CD14-positive monocyte (primary cell): ENCODE measurements at regions not wholly inside any gene's neighbourhood (a gene's known extent, or its start where the extent isn't known, plus 50 kb on each side); places are given as distances from the start of the nearest gene placed in this dataset.
A peak's percentile ranks its signal among the peaks of the same experiment; 100 is the strongest.

ENCODE experiments used
- DNase-seq, 3 donors: peaks; one replicate each; pipeline ENCODE4 v3.0.0-alpha.2; 2011 to 2022
- H2AFZ ChIP-seq: 2 replicates; pipeline ENCODE4 v1.6.0; 2012; ENCODE audit warnings: mild to moderate bottlenecking, low read depth, low read length, inconsistent platforms; ENCODE audit not compliant: insufficient read depth, poor library complexity, severe bottlenecking
- H3K27ac ChIP-seq, 2 donors: 1 replicate in 1 of 2; 2 replicates in 1 of 2; pipeline ENCODE4 v1.5.1; 2012 to 2013; ENCODE audit warnings: low read length in 2 of 2, control low read depth in 1 of 2, inconsistent platforms in 1 of 2, low read depth in 1 of 2, mild to moderate bottlenecking in 1 of 2
- H3K27me3 ChIP-seq, 2 donors: one replicate each; pipeline versions ENCODE4 v1.6.0 to v1.6.1; 2011 to 2013; ENCODE audit warnings: low read length in 2 of 2; ENCODE audit not compliant: control insufficient read depth in 2 of 2, insufficient read depth in 2 of 2
- H3K36me3 ChIP-seq, 2 donors: replicated peaks in 1 of 2; 1 replicate in 1 of 2; 2 replicates in 1 of 2; pipeline versions ENCODE4 v1.5.1 to v1.6.1; 2012 to 2013; ENCODE audit warnings: low read length in 2 of 2, control low read depth in 1 of 2, inconsistent platforms in 1 of 2, mild to moderate bottlenecking in 1 of 2; ENCODE audit not compliant: insufficient read depth in 2 of 2, control insufficient read depth in 1 of 2
- H3K4me1 ChIP-seq, 2 donors: 1 replicate in 1 of 2; 2 replicates in 1 of 2; pipeline versions ENCODE4 v1.5.1 to v1.6.1; 2012 to 2013; ENCODE audit warnings: low read length in 2 of 2, control low read depth in 1 of 2, inconsistent platforms in 1 of 2, mild to moderate bottlenecking in 1 of 2, moderate library complexity in 1 of 2; ENCODE audit not compliant: insufficient read depth in 2 of 2, control insufficient read depth in 1 of 2
- H3K4me2 ChIP-seq: replicated peaks from 2 replicates; pipeline ENCODE3; 2012; ENCODE audit warnings: low read length, moderate library complexity, mild to moderate bottlenecking; ENCODE audit not compliant: poor library complexity, severe bottlenecking; ENCODE audit errors: extremely low read depth
- H3K4me3 ChIP-seq, 3 experiments: fragments of 200-600 bp in 1 of 3; sonication (generic) in 1 of 3; replicated peaks in 1 of 3; 1 replicate in 2 of 3; 2 replicates in 1 of 3; pipeline ENCODE4 v1.5.1; 2011 to 2013; ENCODE audit warnings: low read length in 3 of 3, mild to moderate bottlenecking in 3 of 3, control low read depth in 2 of 3, low read depth in 2 of 3, inconsistent platforms in 1 of 3, moderate library complexity in 1 of 3
- H3K79me2 ChIP-seq: 2 replicates; pipeline ENCODE4 v1.6.0; 2012; ENCODE audit warnings: mild to moderate bottlenecking, control low read depth, inconsistent platforms, low read length, moderate library complexity; ENCODE audit not compliant: insufficient read depth
- H3K9ac ChIP-seq: 2 replicates; pipeline ENCODE4 v1.6.0; 2017; ENCODE audit warnings: low read length, mild to moderate bottlenecking; ENCODE audit not compliant: insufficient read depth, poor library complexity, severe bottlenecking
- H3K9me3 ChIP-seq, 2 donors: replicated peaks in 1 of 2; 1 replicate in 1 of 2; 2 replicates in 1 of 2; pipeline versions ENCODE4 v1.5.1 to v1.6.1; 2012 to 2013; ENCODE audit warnings: low read length in 2 of 2, control low read depth in 1 of 2; ENCODE audit not compliant: control insufficient read depth in 1 of 2, insufficient read depth in 1 of 2
- H4K20me1 ChIP-seq: 2 replicates; pipeline ENCODE4 v1.6.0; 2012; ENCODE audit warnings: mild to moderate bottlenecking, low read length, control low read depth, moderate library complexity; ENCODE audit not compliant: insufficient read depth
- H3K27ac Mint-ChIP-seq, 7 donors: one replicate each; pipeline ENCODE4 v1.8.0; 2020; ENCODE audit warnings: mild to moderate bottlenecking in 7 of 7, mixed read lengths in 7 of 7, moderate library complexity in 6 of 7, inconsistent platforms in 2 of 7
- H3K27me3 Mint-ChIP-seq, 3 donors: one replicate each; pipeline ENCODE4 v1.8.0; 2021 to 2022; ENCODE audit warnings: low read depth in 3 of 3, mild to moderate bottlenecking in 3 of 3, mixed read lengths in 3 of 3, moderate library complexity in 3 of 3, inconsistent platforms in 1 of 3
- H3K36me3 Mint-ChIP-seq, 2 donors: one replicate each; pipeline ENCODE4 v1.8.0; 2020; ENCODE audit warnings: mixed read lengths in 2 of 2, inconsistent platforms in 1 of 2, mild to moderate bottlenecking in 1 of 2
- H3K4me1 Mint-ChIP-seq: one replicate; pipeline ENCODE4 v1.8.0; 2020; ENCODE audit warnings: mild to moderate bottlenecking, mixed read lengths
- H3K4me3 Mint-ChIP-seq, 2 donors: one replicate each; pipeline ENCODE4 v1.8.0; 2020; ENCODE audit warnings: mild to moderate bottlenecking in 2 of 2, mixed read lengths in 2 of 2, moderate library complexity in 1 of 2
- H3K9me3 Mint-ChIP-seq, 7 donors: one replicate each; pipeline ENCODE4 v1.8.0; 2020 to 2022; ENCODE audit warnings: mixed read lengths in 7 of 7, mild to moderate bottlenecking in 6 of 7, moderate library complexity in 6 of 7, inconsistent platforms in 2 of 7
- WGBS: methylation state at CpG from one replicate; pipeline ENCODE4 v1.1.5; 2013; ENCODE audit warnings: missing lambda C conversion rate; ENCODE audit not compliant: insufficient coverage; 5-methylcytosine and 5-hydroxymethylcytosine counted together
- intact Hi-C, 2 donors: fragments of 100-400 bp; cut with micrococcal nuclease; formaldehyde crosslinking; loops; one replicate each; pipeline versions ENCODE4 v1.15.0 to v1.15.1; 2023
- TF ChIP-seq, protein P1 (sequence below): fragments of 200-600 bp; IDR thresholded peaks from one replicate; pipeline ENCODE4 v1.8.0; 2022; ENCODE audit warnings: antibody characterized with exemption, mild to moderate bottlenecking

DNA sequence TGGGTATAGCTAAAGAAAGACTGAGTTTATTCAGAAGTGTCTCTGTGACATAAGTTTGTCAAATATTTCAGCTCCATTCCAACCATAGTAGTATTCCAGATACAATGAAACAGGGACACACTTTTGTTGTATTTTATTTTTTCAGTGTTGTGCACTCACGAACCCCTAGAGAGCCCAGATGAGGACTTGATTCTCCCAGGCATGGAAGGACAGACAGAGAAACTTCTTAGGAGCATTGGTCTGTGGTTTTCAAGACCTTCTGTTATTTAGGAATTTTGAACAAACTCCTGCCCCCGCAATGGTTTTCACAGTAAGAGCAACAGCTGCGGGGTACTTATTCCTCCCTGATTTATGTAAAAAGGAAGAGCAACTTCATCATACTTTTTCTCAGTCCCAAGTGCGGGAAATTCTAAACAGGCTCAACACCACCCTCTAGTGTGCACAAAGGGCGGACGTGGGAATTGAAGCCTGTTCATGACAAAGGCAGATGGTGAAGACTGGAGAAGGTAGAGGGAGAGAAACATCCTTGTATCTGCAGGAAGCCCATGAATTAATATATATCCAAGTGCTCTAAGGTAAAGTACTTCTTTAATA, 147.6 kb downstream of the PAH start:
- intact Hi-C loops, result no loop called here
- no peak overlapping the region for H3K4me3 ChIP-seq
- H3K27me3 ChIP-seq, result peaks cover 0 to 2% of the 10 kb centered on the region in 2 donors
- TF ChIP-seq, protein P1, sequence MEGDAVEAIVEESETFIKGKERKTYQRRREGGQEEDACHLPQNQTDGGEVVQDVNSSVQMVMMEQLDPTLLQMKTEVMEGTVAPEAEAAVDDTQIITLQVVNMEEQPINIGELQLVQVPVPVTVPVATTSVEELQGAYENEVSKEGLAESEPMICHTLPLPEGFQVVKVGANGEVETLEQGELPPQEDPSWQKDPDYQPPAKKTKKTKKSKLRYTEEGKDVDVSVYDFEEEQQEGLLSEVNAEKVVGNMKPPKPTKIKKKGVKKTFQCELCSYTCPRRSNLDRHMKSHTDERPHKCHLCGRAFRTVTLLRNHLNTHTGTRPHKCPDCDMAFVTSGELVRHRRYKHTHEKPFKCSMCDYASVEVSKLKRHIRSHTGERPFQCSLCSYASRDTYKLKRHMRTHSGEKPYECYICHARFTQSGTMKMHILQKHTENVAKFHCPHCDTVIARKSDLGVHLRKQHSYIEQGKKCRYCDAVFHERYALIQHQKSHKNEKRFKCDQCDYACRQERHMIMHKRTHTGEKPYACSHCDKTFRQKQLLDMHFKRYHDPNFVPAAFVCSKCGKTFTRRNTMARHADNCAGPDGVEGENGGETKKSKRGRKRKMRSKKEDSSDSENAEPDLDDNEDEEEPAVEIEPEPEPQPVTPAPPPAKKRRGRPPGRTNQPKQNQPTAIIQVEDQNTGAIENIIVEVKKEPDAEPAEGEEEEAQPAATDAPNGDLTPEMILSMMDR, result peak; percentile 50
- H3K36me3 ChIP-seq, result no peaks in the 10 kb centered on the region
- H4K20me1 ChIP-seq, result no peaks in the 10 kb centered on the region
- H3K9ac ChIP-seq, result no peak overlapping the region
- Mint-ChIP-seq H3K27ac (no peak overlapping the region), H3K27me3 (peaks cover 0 to 6% (median 5%) of the 10 kb centered on the region in 3 donors), H3K4me3 (no peak overlapping the region), H3K4me1 (no peaks in the 10 kb centered on the region), H3K9me3 (no peaks in the 10 kb centered on the region), H3K36me3 (no peaks in the 10 kb centered on the region)
- H2AFZ ChIP-seq, result no peak overlapping the region
- peak; percentile 1 to 5 (median 1) for DNase-seq
- no peak overlapping the region for H3K27ac ChIP-seq
- no peak overlapping the region for H3K4me2 ChIP-seq
- H3K4me1 ChIP-seq, result no peaks in the 10 kb centered on the region
- no peaks in the 10 kb centered on the region for H3K79me2 ChIP-seq
- H3K9me3 ChIP-seq, result no peaks in the 10 kb centered on the region
- WGBS, result 75% methylated on average over 1 of the region's 6 CpGs

DNA sequence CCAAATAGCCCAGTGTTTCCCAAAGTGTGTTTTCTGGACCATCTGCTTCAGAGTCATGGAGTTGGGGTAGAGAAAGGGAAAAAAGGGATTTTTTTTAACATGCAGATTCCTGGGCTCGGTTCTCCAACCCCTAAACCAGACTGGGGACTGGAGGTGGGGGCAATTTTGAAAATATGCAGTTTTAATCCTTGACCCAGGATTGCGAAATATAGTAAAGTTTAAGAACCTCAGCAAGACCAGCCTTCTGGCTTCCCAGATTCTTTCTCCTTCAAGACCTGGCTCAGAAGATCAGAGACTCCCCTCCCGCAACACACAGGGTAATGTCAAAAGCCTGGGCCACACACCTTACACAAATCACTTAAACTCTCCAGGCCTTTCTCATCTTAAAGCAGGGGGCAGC, 150.1 kb downstream of the PAH start:
- H3K4me2 ChIP-seq, result no peak overlapping the region
- H3K4me1 ChIP-seq, result no peaks in the 10 kb centered on the region
- H3K36me3 Mint-ChIP-seq, result no peaks in the 10 kb centered on the region
- peaks cover 0 to 2% of the 10 kb centered on the region in 2 donors for H3K27me3 ChIP-seq
- H2AFZ ChIP-seq, result no peak overlapping the region
- no peak overlapping the region for H3K4me3 ChIP-seq
- H4K20me1 ChIP-seq, result no peaks in the 10 kb centered on the region
- TF ChIP-seq, protein P1, result no peak
- H3K27ac Mint-ChIP-seq, result no peak overlapping the region
- DNase-seq, result no peak
- H3K9me3 ChIP-seq, result no peaks in the 10 kb centered on the region
- 100% methylated on average over 1 of the region's 3 CpGs for WGBS
- H3K4me3 Mint-ChIP-seq, result no peak overlapping the region
- H3K4me1 Mint-ChIP-seq, result no peaks in the 10 kb centered on the region
- H3K79me2 ChIP-seq, result no peaks in the 10 kb centered on the region
- H3K27ac ChIP-seq, result no peak overlapping the region
- no peaks in the 10 kb centered on the region for H3K36me3 ChIP-seq
- peaks cover 0 to 6% (median 6%) of the 10 kb centered on the region in 3 donors for H3K27me3 Mint-ChIP-seq
- intact Hi-C loops, result no loop called here
- H3K9me3 Mint-ChIP-seq, result no peaks in the 10 kb centered on the region
- H3K9ac ChIP-seq, result no peak overlapping the region
